Endodermal cell (in vitro differentiated cells): ENCODE measurements at regions not wholly inside any gene's neighbourhood (a gene's known extent, or its start where the extent isn't known, plus 50 kb on each side); places are given as distances from the start of the nearest gene placed in this dataset.

ENCODE experiments used
- DNase-seq: peaks from one replicate; pipeline ENCODE4 v3.0.0-alpha.2; 2017
- H3K27ac ChIP-seq: 2 replicates; pipeline ENCODE4 v1.5.1; 2013; ENCODE audit warnings: mild to moderate bottlenecking, low read depth, low read length, moderate library complexity
- H3K27me3 ChIP-seq: 2 replicates; pipeline ENCODE4 v1.6.1; 2013; ENCODE audit warnings: mild to moderate bottlenecking, low read length, moderate library complexity; ENCODE audit not compliant: insufficient read depth, control insufficient read depth, poor library complexity, severe bottlenecking
- H3K36me3 ChIP-seq: 2 replicates; pipeline ENCODE4 v1.7.0; 2013; ENCODE audit warnings: mild to moderate bottlenecking, low read length, moderate library complexity; ENCODE audit not compliant: control insufficient read depth, insufficient read depth
- H3K4me1 ChIP-seq: one replicate; pipeline ENCODE4 v1.7.0; 2013; ENCODE audit warnings: low read length; ENCODE audit not compliant: control insufficient read depth, insufficient read depth
- H3K4me3 ChIP-seq: 2 replicates; pipeline ENCODE4 v1.5.1; 2013; ENCODE audit warnings: mild to moderate bottlenecking, low read length, moderate library complexity
- H3K9ac ChIP-seq: 2 replicates; pipeline ENCODE4 v1.6.1; 2013; ENCODE audit warnings: mild to moderate bottlenecking, low read length, moderate library complexity; ENCODE audit not compliant: poor library complexity, severe bottlenecking; ENCODE audit errors: extremely low read depth
- H3K9me3 ChIP-seq: 2 replicates; pipeline ENCODE4 v1.6.1; 2013; ENCODE audit warnings: mild to moderate bottlenecking, low read length, moderate library complexity; ENCODE audit not compliant: control insufficient read depth
- H3K27ac Mint-ChIP-seq: 2 replicates; pipeline ENCODE4 v1.8.0; 2020; ENCODE audit warnings: mixed read lengths
- H3K27me3 Mint-ChIP-seq: 2 replicates; pipeline ENCODE4 v1.8.0; 2021; ENCODE audit warnings: mild to moderate bottlenecking, mixed read lengths; ENCODE audit not compliant: insufficient read depth
- H3K36me3 Mint-ChIP-seq: 2 replicates; pipeline ENCODE4 v1.8.0; 2020; ENCODE audit warnings: low read depth, mixed read lengths
- H3K4me1 Mint-ChIP-seq: 2 replicates; pipeline ENCODE4 v1.8.0; 2020; ENCODE audit warnings: mixed read lengths
- H3K4me3 Mint-ChIP-seq: 2 replicates; pipeline ENCODE4 v1.8.0; 2020; ENCODE audit warnings: mild to moderate bottlenecking, moderate library complexity, mixed read lengths
- H3K9me3 Mint-ChIP-seq: 2 replicates; pipeline ENCODE4 v1.8.0; 2020; ENCODE audit warnings: mild to moderate bottlenecking, mixed read lengths
- WGBS, 2 experiments: methylation state at CpG; one replicate each; pipeline versions ENCODE4 v1.1.5 to v1.1.7; 2013; ENCODE audit warnings: missing lambda C conversion rate in 2 of 2, mixed read lengths in 1 of 2; ENCODE audit not compliant: insufficient coverage in 1 of 2, insufficient read length in 1 of 2; 5-methylcytosine and 5-hydroxymethylcytosine counted together
- TF ChIP-seq, protein P1 (sequence below): fragments of 200-600 bp; sonication (generic); conservative IDR thresholded peaks from 2 replicates; pipeline ENCODE4 v1.5.0; 2021; ENCODE audit warnings: antibody characterized with exemption, mild to moderate bottlenecking

GRCh38 chr6:156658186-156658965, 118.8 kb upstream of the ARID1B start:
- Histone ChIP-seq H3K27ac (peak overlapping the region; percentile 14), H3K9me3 (peaks cover 8% of the 10 kb centered on the region), H3K36me3 (no peaks in the 10 kb centered on the region), H3K4me3 (no peak overlapping the region), H3K9ac (no peak overlapping the region), H3K27me3 (no peaks in the 10 kb centered on the region), H3K4me1 (no peaks in the 10 kb centered on the region)
- no peak for DNase-seq
- TF ChIP-seq, protein P1, sequence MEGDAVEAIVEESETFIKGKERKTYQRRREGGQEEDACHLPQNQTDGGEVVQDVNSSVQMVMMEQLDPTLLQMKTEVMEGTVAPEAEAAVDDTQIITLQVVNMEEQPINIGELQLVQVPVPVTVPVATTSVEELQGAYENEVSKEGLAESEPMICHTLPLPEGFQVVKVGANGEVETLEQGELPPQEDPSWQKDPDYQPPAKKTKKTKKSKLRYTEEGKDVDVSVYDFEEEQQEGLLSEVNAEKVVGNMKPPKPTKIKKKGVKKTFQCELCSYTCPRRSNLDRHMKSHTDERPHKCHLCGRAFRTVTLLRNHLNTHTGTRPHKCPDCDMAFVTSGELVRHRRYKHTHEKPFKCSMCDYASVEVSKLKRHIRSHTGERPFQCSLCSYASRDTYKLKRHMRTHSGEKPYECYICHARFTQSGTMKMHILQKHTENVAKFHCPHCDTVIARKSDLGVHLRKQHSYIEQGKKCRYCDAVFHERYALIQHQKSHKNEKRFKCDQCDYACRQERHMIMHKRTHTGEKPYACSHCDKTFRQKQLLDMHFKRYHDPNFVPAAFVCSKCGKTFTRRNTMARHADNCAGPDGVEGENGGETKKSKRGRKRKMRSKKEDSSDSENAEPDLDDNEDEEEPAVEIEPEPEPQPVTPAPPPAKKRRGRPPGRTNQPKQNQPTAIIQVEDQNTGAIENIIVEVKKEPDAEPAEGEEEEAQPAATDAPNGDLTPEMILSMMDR, result no peak
- no peak overlapping the region for H3K4me3 Mint-ChIP-seq
- peaks cover 37% of the 10 kb centered on the region for H3K4me1 Mint-ChIP-seq
- no peaks in the 10 kb centered on the region for H3K27me3 Mint-ChIP-seq
- peaks cover 17% of the 10 kb centered on the region for H3K9me3 Mint-ChIP-seq
- 85 to 91% methylated on average over 7 to 12 of the region's 12 CpGs for WGBS, 2 experiments
- no peaks in the 10 kb centered on the region for H3K36me3 Mint-ChIP-seq
- no peak overlapping the region for H3K27ac Mint-ChIP-seq

DNA sequence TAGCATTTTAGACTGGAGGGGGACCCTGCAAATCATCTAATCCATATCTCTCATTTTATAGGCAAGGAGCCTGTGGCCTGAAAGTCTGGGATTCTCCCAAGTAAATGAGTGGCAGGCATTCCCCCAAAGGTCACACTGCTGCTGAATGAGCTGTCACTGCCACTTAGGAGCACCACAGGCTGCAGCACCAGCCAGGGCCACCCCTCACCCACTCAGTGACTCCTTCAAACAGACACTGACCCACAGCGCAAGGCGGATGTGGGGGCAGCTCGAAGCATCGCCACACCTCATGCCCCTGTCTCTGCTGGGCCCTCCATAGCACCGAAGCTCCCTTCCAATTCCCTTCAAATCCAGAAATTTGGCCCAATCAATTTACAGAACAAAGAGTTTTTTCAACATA, 119.9 kb upstream of the ARID1B start:
- Mint-ChIP-seq H3K9me3 (peaks cover 13% of the 10 kb centered on the region), H3K4me3 (no peak overlapping the region), H3K27me3 (no peaks in the 10 kb centered on the region), H3K27ac (no peak overlapping the region), H3K36me3 (no peaks in the 10 kb centered on the region), H3K4me1 (peaks cover 37% of the 10 kb centered on the region)
- peaks cover 8% of the 10 kb centered on the region for H3K9me3 ChIP-seq
- no peaks in the 10 kb centered on the region for H3K4me1 ChIP-seq
- no peak overlapping the region for H3K4me3 ChIP-seq
- H3K9ac ChIP-seq, result no peak overlapping the region
- 80 to 83% methylated on average over 1 to 5 of the region's 5 CpGs for WGBS, 2 experiments
- H3K27me3 ChIP-seq, result no peaks in the 10 kb centered on the region
- no peaks in the 10 kb centered on the region for H3K36me3 ChIP-seq
- H3K27ac ChIP-seq, result no peak overlapping the region
- TF ChIP-seq, protein P1, result no peak
- DNase-seq, result peak; percentile 57

- H3K36me3 ChIP-seq, result no peaks in the 10 kb centered on the region
- peaks cover 8% of the 10 kb centered on the region for H3K9me3 ChIP-seq
- peaks cover 33% of the 10 kb centered on the region for H3K4me1 Mint-ChIP-seq
- no peaks in the 10 kb centered on the region for H3K36me3 Mint-ChIP-seq
- H3K27ac ChIP-seq, result no peak overlapping the region
- peak; percentile 86 for DNase-seq
- WGBS, 2 experiments, result 80 to 81% methylated on average over 7 to 8 of the region's 8 CpGs
- H3K4me1 ChIP-seq, result no peaks in the 10 kb centered on the region
- H3K4me3 ChIP-seq, result no peak overlapping the region
- H3K4me3 Mint-ChIP-seq, result no peak overlapping the region
- no peaks in the 10 kb centered on the region for H3K27me3 ChIP-seq
- peak overlapping the region; percentile 42 for H3K27ac Mint-ChIP-seq
- no peak overlapping the region for H3K9ac ChIP-seq
- peaks cover 9% of the 10 kb centered on the region for H3K9me3 Mint-ChIP-seq
- TF ChIP-seq, protein P1, result no peak
- H3K27me3 Mint-ChIP-seq, result no peaks in the 10 kb centered on the region
These were observed 122.0 kb upstream of the ARID1B start for GRCh38 chr6:156654919-156655918.
